HCT116 (cell line): ENCODE measurements at regions not wholly inside any gene's neighbourhood (a gene's known extent, or its start where the extent isn't known, plus 50 kb on each side); places are given as distances from the start of the nearest gene placed in this dataset.

Source experiments
- ATAC-seq: fragments of 200-7000 bp; cut with Tn5 transposase; 2 replicates; pipeline ENCODE4 v1.9.1; 2020; ENCODE audit warnings: mild to moderate bottlenecking, moderate library complexity
- BruUV-seq: library from RNA; stranded (reverse); fragments of 400-500 nt; replicated peaks from 2 replicates; lab custom pipeline; 2021; lab: Mats Ljungman, UMichigan
- CTCF ChIA-PET: fragments of 300-600 bp; sonication (Branson Sonifier 250); formaldehyde crosslinking; loops from one replicate; lab custom pipeline; 2021; ENCODE audit warnings: antibody characterized with exemption; lab: Charles Lee
- POLR2A ChIA-PET: fragments of 300-600, 350-600 bp; sonication (Branson Sonifier 250); formaldehyde crosslinking; loops from one replicate; lab custom pipeline; 2021; ENCODE audit warnings: antibody characterized with exemption; lab: Charles Lee
- RAD21 ChIA-PET, 2 experiments: fragments of 300-600 bp; sonication (Branson Sonifier 250); formaldehyde crosslinking; loops; one replicate each; lab custom pipeline; 2023; ENCODE audit warnings: low total read pairs in 2 of 2; ENCODE audit not compliant: uncharacterized antibody in 2 of 2, unreplicated experiment in 2 of 2, low non-redundant PET in 1 of 2; lab: Charles Lee
- DNase-seq: peaks from one replicate; pipeline ENCODE4 v3.0.0-alpha.2; 2010; ENCODE audit warnings: low read depth, low spot score
- H2AFZ ChIP-seq: fragments of 200-600 bp; shearing (Covaris generic), sonication (generic); 2 replicates; pipeline ENCODE4 v1.6.1; 2017; ENCODE audit warnings: low read depth, mixed run types, mixed read lengths, antibody characterized with exemption, low read length; ENCODE audit not compliant: poor library complexity, severe bottlenecking
- H3K27ac ChIP-seq: 2 replicates; pipeline ENCODE4 v1.5.1; 2012; ENCODE audit warnings: low read depth, low read length
- H3K27me3 ChIP-seq: fragments of 200-600 bp; sonication (generic); 2 replicates; pipeline ENCODE4 v1.6.1; 2016; ENCODE audit warnings: mixed run types, low read length, mixed read lengths; ENCODE audit not compliant: insufficient read depth
- H3K36me3 ChIP-seq, 2 experiments: fragments of 200-500 bp in 1 of 2; fragments of 200-600 bp in 1 of 2; sonication (Bioruptor generic) in 1 of 2; sonication (generic) in 1 of 2; 2 replicates each; pipeline versions ENCODE4 v1.5.1 to v1.6.1; 2014 to 2016; ENCODE audit warnings: low read length in 2 of 2, inconsistent platforms in 1 of 2, mixed read lengths in 1 of 2, mixed run types in 1 of 2; ENCODE audit not compliant: insufficient read depth in 2 of 2, control insufficient read depth in 1 of 2
- H3K4me1 ChIP-seq, 2 experiments: fragments of 200-600 bp in 1 of 2; sonication (generic) in 1 of 2; 2 replicates each; pipeline versions ENCODE4 v1.5.1 to v1.6.1; 2012 to 2017; ENCODE audit warnings: low read length in 2 of 2, inconsistent platforms in 1 of 2, mild to moderate bottlenecking in 1 of 2, mixed read lengths in 1 of 2, mixed run types in 1 of 2, moderate library complexity in 1 of 2; ENCODE audit not compliant: insufficient read depth in 2 of 2, control insufficient read depth in 1 of 2
- H3K4me2 ChIP-seq: fragments of 200-600 bp; sonication (generic); 2 replicates; pipeline ENCODE4 v1.6.1; 2017; ENCODE audit warnings: mixed run types, low read length, mixed read lengths
- H3K4me3 ChIP-seq, 2 experiments: fragments of 200-600 bp in 1 of 2; sonication (generic) in 1 of 2; replicated peaks in 1 of 2; 2 replicates each; pipeline ENCODE4 v1.5.1; 2011 to 2016; ENCODE audit warnings: low read length in 2 of 2, control low read depth in 1 of 2, low read depth in 1 of 2, mild to moderate bottlenecking in 1 of 2, mixed read lengths in 1 of 2, mixed run types in 1 of 2
- H3K79me2 ChIP-seq: fragments of 200-600 bp; sonication (generic); 2 replicates; pipeline ENCODE4 v1.6.1; 2017; ENCODE audit warnings: mild to moderate bottlenecking, mixed run types, low read length, moderate library complexity, mixed read lengths; ENCODE audit not compliant: insufficient read depth
- H3K9ac ChIP-seq: fragments of 200-600 bp; sonication (generic); 2 replicates; pipeline ENCODE4 v1.6.1; 2016; ENCODE audit warnings: low read length, mixed read lengths
- H3K9me2 ChIP-seq: fragments of 200-600 bp; sonication (generic), shearing (Covaris generic); 2 replicates; pipeline ENCODE4 v1.6.1; 2017; ENCODE audit warnings: mixed run types, mild to moderate bottlenecking, moderate library complexity; ENCODE audit not compliant: insufficient read depth
- H3K9me3 ChIP-seq, 2 experiments: fragments of 200-500 bp in 1 of 2; fragments of 200-600 bp in 1 of 2; sonication (Bioruptor generic) in 1 of 2; sonication (generic) in 1 of 2; 2 replicates each; pipeline ENCODE4 v1.6.1; 2014 to 2017; ENCODE audit warnings: low read length in 2 of 2, mixed read lengths in 2 of 2, inconsistent platforms in 1 of 2, low read depth in 1 of 2, mild to moderate bottlenecking in 1 of 2, mixed run types in 1 of 2, moderate library complexity in 1 of 2; ENCODE audit not compliant: control insufficient read depth in 1 of 2, insufficient read depth in 1 of 2
- H4K20me1 ChIP-seq: fragments of 200-600 bp; sonication (generic), shearing (Covaris generic); 2 replicates; pipeline ENCODE4 v1.6.1; 2017; ENCODE audit warnings: mixed run types, mild to moderate bottlenecking, moderate library complexity; ENCODE audit not compliant: insufficient read depth
- ATF3 ChIP-seq: IDR thresholded peaks from 2 replicates; pipeline ENCODE4 v1.6.1; 2012
- CBX3 ChIP-seq: IDR thresholded peaks from 2 replicates; pipeline ENCODE4 v1.6.1; 2012; ENCODE audit warnings: low read depth
- CTCF ChIP-seq, 3 experiments: fragments of 200-600 bp in 1 of 3; sonication (generic) in 1 of 3; IDR thresholded peaks in 2 of 3; conservative IDR thresholded peaks in 1 of 3; 2 replicates each; pipeline ENCODE4 v1.5.1; 2012 to 2017; ENCODE audit warnings: low read depth in 2 of 3, low read length in 2 of 3, antibody characterized with exemption in 1 of 3, borderline replicate concordance in 1 of 3, control low read depth in 1 of 3, mild to moderate bottlenecking in 1 of 3, mixed read lengths in 1 of 3, mixed run types in 1 of 3, moderate library complexity in 1 of 3; ENCODE audit not compliant: insufficient read depth in 1 of 3
- ELF1 ChIP-seq: IDR thresholded peaks from 2 replicates; pipeline ENCODE4 v1.6.1; 2012; ENCODE audit warnings: low read depth, borderline replicate concordance
- EZH2 ChIP-seq: fragments of 200-600 bp; sonication (generic); IDR thresholded peaks from 2 replicates; pipeline ENCODE4 v1.6.1; 2017; ENCODE audit warnings: antibody characterized with exemption, mixed run types
- EZH2phosphoT487 ChIP-seq: fragments of 200-600 bp; IDR thresholded peaks from 2 replicates; pipeline ENCODE4 v1.6.1; 2018; ENCODE audit warnings: antibody characterized with exemption, borderline replicate concordance
- FOSL1 ChIP-seq: IDR thresholded peaks from 2 replicates; pipeline ENCODE4 v1.6.1; 2012; ENCODE audit warnings: low read depth
- JUND ChIP-seq: IDR thresholded peaks from 2 replicates; pipeline ENCODE4 v1.6.1; 2012
- MAX ChIP-seq: IDR thresholded peaks from 2 replicates; pipeline ENCODE4 v1.6.1; 2012
- POLR2A ChIP-seq: IDR thresholded peaks from 2 replicates; pipeline ENCODE4 v1.7.0; 2011; ENCODE audit warnings: borderline replicate concordance; ENCODE audit not compliant: insufficient read depth, insufficient read length; ENCODE audit errors: extremely low read depth
- RAD21 ChIP-seq: IDR thresholded peaks from 2 replicates; pipeline ENCODE4 v1.6.1; 2012; ENCODE audit warnings: low read depth, mild to moderate bottlenecking
- SP1 ChIP-seq: IDR thresholded peaks from 2 replicates; pipeline ENCODE4 v1.6.1; 2012; ENCODE audit warnings: low read depth
- YY1 ChIP-seq: IDR thresholded peaks from 2 replicates; pipeline ENCODE4 v1.6.1; 2011; ENCODE audit warnings: low read length, low read depth, moderate library complexity, mild to moderate bottlenecking; ENCODE audit not compliant: insufficient replicate concordance; ENCODE audit errors: extremely low read depth
- ZNF274 ChIP-seq: fragments of 200-500 bp; sonication (Bioruptor generic); IDR thresholded peaks from 2 replicates; pipeline ENCODE4 v1.6.1; 2014; ENCODE audit warnings: mild to moderate bottlenecking, low read depth, low read length, inconsistent platforms
- intact Hi-C: fragments of 100-400 bp; cut with micrococcal nuclease; formaldehyde crosslinking; loops from 2 replicates; pipeline ENCODE4 v1.10.0; 2022
- TF ChIP-seq, protein P1 (sequence below): IDR thresholded peaks from 2 replicates; pipeline ENCODE4 v1.6.1; 2012; ENCODE audit warnings: low read depth

DNA sequence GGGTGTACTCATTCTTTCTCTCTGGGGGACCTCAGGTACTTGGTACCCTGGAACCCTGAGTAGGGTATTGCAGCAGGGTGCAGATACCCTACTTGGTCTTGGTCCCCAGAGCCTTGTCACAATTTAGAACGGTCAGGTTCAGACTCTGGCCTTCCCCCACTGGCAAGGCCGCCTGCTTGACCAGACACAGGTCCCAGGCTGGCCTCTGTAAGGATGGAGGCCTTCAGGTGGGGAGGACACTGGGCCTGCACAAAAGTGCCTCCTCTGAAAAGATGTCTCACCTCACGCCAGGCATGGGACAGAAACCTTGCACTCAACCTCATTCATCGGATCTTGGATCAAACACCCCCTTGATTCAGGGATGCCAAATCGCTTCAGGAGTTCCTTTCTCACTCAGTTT is 158.4 kb downstream of the KLF13 start:
- ATAC-seq (no peak), DNase-seq (no peak)
- RAD21 ChIA-PET = no interaction called here
- H3K4me2 ChIP-seq = no peak overlapping the region
- H3K27ac ChIP-seq = no peak overlapping the region
- intact Hi-C loops = loop anchor here (5.0 to 10.0 kb wide), 3 partner anchors 120 to 820 kb away; no protein-coding TSS in a partner anchor
- H3K9ac ChIP-seq = no peak overlapping the region
- CTCF ChIA-PET = no interaction called here
- TF ChIP-seq ZNF274 (no peak), SP1 (no peak), CBX3 (no peak), EZH2 (no peak), ELF1 (no peak), ATF3 (no peak), MAX (no peak), POLR2A (no peak), FOSL1 (no peak)
- H3K36me3 ChIP-seq = no peaks in the 10 kb centered on the region
- POLR2A ChIA-PET = no interaction called here
- H3K27me3 ChIP-seq = no peaks in the 10 kb centered on the region
- H3K4me1 ChIP-seq = peaks cover 19 to 21% of the 10 kb centered on the region in 2 experiments
- BruUV-seq = no TSS peak
- no peaks in the 10 kb centered on the region for H3K9me3 ChIP-seq
- H3K9me2 ChIP-seq = no peaks in the 10 kb centered on the region
- no peaks in the 10 kb centered on the region for H3K79me2 ChIP-seq
- no peak overlapping the region for H2AFZ ChIP-seq
- H3K4me3 ChIP-seq = no peak overlapping the region
- H4K20me1 ChIP-seq = no peaks in the 10 kb centered on the region

- Histone ChIP-seq H3K9me3 (no peaks in the 10 kb centered on the region), H4K20me1 (no peaks in the 10 kb centered on the region), H2AFZ (no peak overlapping the region), H3K27ac (no peak overlapping the region), H3K9me2 (no peaks in the 10 kb centered on the region), H3K27me3 (no peaks in the 10 kb centered on the region), H3K4me2 (no peak overlapping the region), H3K4me1 (peaks cover 19 to 21% of the 10 kb centered on the region in 2 experiments), H3K79me2 (no peaks in the 10 kb centered on the region), H3K36me3 (no peaks in the 10 kb centered on the region), H3K9ac (no peak overlapping the region), H3K4me3 (no peak overlapping the region)
- no peak for DNase-seq
- no peak for ATAC-seq
- CTCF ChIA-PET = no interaction called here
- POLR2A ChIA-PET = no interaction called here
- RAD21 ChIA-PET = no interaction called here
- BruUV-seq = no TSS peak
- intact Hi-C loops = loop anchor here (5.0 to 10.0 kb wide), 3 partner anchors 121 to 821 kb away; no protein-coding TSS in a partner anchor
- TF ChIP-seq RAD21 (no peak), FOSL1 (no peak), EZH2phosphoT487 (no peak), SP1 (no peak), MAX (no peak), ELF1 (no peak), ZNF274 (no peak), YY1 (no peak), JUND (no peak), CTCF (IDR thresholded peaks at IDR 0.05 in 2 of 3, conservative IDR thresholded peaks at IDR 0.05 in 1 of 3; ENCODE audit: borderline replicate concordance in 1 of 3, insufficient read depth in 1 of 3, low read depth in 2 of 3, low read length in 2 of 3) (no peak)
- TF ChIP-seq, protein P1, sequence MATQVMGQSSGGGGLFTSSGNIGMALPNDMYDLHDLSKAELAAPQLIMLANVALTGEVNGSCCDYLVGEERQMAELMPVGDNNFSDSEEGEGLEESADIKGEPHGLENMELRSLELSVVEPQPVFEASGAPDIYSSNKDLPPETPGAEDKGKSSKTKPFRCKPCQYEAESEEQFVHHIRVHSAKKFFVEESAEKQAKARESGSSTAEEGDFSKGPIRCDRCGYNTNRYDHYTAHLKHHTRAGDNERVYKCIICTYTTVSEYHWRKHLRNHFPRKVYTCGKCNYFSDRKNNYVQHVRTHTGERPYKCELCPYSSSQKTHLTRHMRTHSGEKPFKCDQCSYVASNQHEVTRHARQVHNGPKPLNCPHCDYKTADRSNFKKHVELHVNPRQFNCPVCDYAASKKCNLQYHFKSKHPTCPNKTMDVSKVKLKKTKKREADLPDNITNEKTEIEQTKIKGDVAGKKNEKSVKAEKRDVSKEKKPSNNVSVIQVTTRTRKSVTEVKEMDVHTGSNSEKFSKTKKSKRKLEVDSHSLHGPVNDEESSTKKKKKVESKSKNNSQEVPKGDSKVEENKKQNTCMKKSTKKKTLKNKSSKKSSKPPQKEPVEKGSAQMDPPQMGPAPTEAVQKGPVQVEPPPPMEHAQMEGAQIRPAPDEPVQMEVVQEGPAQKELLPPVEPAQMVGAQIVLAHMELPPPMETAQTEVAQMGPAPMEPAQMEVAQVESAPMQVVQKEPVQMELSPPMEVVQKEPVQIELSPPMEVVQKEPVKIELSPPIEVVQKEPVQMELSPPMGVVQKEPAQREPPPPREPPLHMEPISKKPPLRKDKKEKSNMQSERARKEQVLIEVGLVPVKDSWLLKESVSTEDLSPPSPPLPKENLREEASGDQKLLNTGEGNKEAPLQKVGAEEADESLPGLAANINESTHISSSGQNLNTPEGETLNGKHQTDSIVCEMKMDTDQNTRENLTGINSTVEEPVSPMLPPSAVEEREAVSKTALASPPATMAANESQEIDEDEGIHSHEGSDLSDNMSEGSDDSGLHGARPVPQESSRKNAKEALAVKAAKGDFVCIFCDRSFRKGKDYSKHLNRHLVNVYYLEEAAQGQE = no peak
These were observed 158.8 kb downstream of the KLF13 start for GRCh38 chr15:31485431-31485830.
